Loucy (cell line): ENCODE measurements at regions not wholly inside any gene's neighbourhood (a gene's known extent, or its start where the extent isn't known, plus 50 kb on each side); places are given as distances from the start of the nearest gene placed in this dataset.

Source experiments
- EZH2phosphoT487 ChIP-seq: fragments of 200-600 bp; IDR thresholded peaks from 2 replicates; pipeline ENCODE4 v1.6.1; 2018; ENCODE audit warnings: antibody characterized with exemption, mild to moderate bottlenecking, moderate library complexity, borderline replicate concordance
- TF ChIP-seq, protein P1 (sequence below): fragments of 200-600 bp; sonication (generic); conservative IDR thresholded peaks from 2 replicates; pipeline ENCODE4 v1.5.1; 2014; ENCODE audit warnings: mild to moderate bottlenecking, antibody characterized with exemption, low read length

DNA sequence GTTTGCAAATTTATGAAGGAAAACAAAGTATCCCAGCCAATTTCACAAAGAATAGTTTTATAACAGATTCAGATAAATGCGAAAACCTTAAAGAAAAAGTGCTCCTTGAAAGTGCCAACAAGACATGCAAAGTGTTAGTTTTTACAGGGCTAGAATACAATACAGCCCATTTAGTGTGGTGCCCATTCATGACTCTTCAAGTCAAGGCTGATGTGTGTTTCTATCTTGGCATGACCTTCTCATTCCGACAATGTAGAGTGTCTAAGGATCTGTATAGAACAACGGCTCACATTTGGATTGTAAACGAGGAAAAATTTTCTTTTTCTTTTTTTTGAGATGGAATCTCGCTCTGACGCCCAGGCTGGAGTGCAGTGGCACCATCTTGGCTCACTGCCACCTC is 205.2 kb upstream of the SEMA6A start:
- TF ChIP-seq, protein P1, sequence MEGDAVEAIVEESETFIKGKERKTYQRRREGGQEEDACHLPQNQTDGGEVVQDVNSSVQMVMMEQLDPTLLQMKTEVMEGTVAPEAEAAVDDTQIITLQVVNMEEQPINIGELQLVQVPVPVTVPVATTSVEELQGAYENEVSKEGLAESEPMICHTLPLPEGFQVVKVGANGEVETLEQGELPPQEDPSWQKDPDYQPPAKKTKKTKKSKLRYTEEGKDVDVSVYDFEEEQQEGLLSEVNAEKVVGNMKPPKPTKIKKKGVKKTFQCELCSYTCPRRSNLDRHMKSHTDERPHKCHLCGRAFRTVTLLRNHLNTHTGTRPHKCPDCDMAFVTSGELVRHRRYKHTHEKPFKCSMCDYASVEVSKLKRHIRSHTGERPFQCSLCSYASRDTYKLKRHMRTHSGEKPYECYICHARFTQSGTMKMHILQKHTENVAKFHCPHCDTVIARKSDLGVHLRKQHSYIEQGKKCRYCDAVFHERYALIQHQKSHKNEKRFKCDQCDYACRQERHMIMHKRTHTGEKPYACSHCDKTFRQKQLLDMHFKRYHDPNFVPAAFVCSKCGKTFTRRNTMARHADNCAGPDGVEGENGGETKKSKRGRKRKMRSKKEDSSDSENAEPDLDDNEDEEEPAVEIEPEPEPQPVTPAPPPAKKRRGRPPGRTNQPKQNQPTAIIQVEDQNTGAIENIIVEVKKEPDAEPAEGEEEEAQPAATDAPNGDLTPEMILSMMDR: no peak
- TF ChIP-seq EZH2phosphoT487: no peak
